H9 (cell line): ENCODE measurements at regions not wholly inside any gene's neighbourhood (a gene's known extent, or its start where the extent isn't known, plus 50 kb on each side); places are given as distances from the start of the nearest gene placed in this dataset.

Source experiments
- DNase-seq: peaks from one replicate; pipeline ENCODE4 v3.0.0-alpha.2; 2017
- H2AFZ ChIP-seq: one replicate; pipeline ENCODE4 v1.6.1; 2013; ENCODE audit warnings: mild to moderate bottlenecking, low read length, control low read depth, moderate library complexity
- H2AK5ac ChIP-seq: 2 replicates; pipeline ENCODE4 v1.6.1; 2013; ENCODE audit warnings: low read length, control low read depth, mixed read lengths; ENCODE audit not compliant: insufficient read length
- H2BK120ac ChIP-seq: one replicate; pipeline ENCODE4 v1.6.1; 2013; ENCODE audit warnings: low read depth, mild to moderate bottlenecking, low read length, control low read depth, inconsistent platforms; ENCODE audit not compliant: poor library complexity, severe bottlenecking
- H2BK12ac ChIP-seq: 2 replicates; pipeline ENCODE4 v1.6.1; 2013; ENCODE audit warnings: low read length, control low read depth, mixed read lengths, low read depth; ENCODE audit not compliant: insufficient read length
- H2BK15ac ChIP-seq: 2 replicates; pipeline ENCODE4 v1.6.1; 2013; ENCODE audit warnings: low read depth, low read length, control low read depth
- H2BK20ac ChIP-seq: one replicate; pipeline ENCODE4 v1.6.1; 2013; ENCODE audit warnings: low read depth, mild to moderate bottlenecking, low read length, control low read depth, inconsistent platforms; ENCODE audit not compliant: poor library complexity, severe bottlenecking
- H2BK5ac ChIP-seq: 2 replicates; pipeline ENCODE4 v1.6.1; 2013; ENCODE audit warnings: low read length, control low read depth, mixed read lengths; ENCODE audit not compliant: insufficient read length
- H3K14ac ChIP-seq: 2 replicates; pipeline ENCODE4 v1.6.1; 2013; ENCODE audit warnings: low read length, control low read depth; ENCODE audit not compliant: insufficient read depth
- H3K18ac ChIP-seq: 2 replicates; pipeline ENCODE4 v1.6.1; 2013; ENCODE audit warnings: low read depth, mild to moderate bottlenecking, mixed read lengths, low read length, control low read depth; ENCODE audit not compliant: insufficient read length
- H3K23ac ChIP-seq: 2 replicates; pipeline ENCODE4 v1.6.1; 2013; ENCODE audit warnings: low read length, control low read depth, mixed read lengths, low read depth; ENCODE audit not compliant: insufficient read length
- H3K23me2 ChIP-seq: 2 replicates; pipeline ENCODE4 v1.6.1; 2013; ENCODE audit warnings: low read depth, mild to moderate bottlenecking, mixed read lengths, low read length, control low read depth; ENCODE audit not compliant: insufficient read length, poor library complexity, severe bottlenecking
- H3K27ac ChIP-seq: 2 replicates; pipeline ENCODE4 v1.5.1; 2013; ENCODE audit warnings: low read length, control low read depth, mixed read lengths, low read depth; ENCODE audit not compliant: insufficient read length
- H3K27me3 ChIP-seq: 2 replicates; pipeline ENCODE4 v1.6.1; 2013; ENCODE audit warnings: low read length, control low read depth, inconsistent platforms; ENCODE audit not compliant: insufficient read depth
- H3K4ac ChIP-seq: 2 replicates; pipeline ENCODE4 v1.6.1; 2013; ENCODE audit warnings: low read depth, mild to moderate bottlenecking, control low read depth, inconsistent platforms, low read length, moderate library complexity
- H3K4me1 ChIP-seq: 2 replicates; pipeline ENCODE4 v1.6.1; 2013; ENCODE audit warnings: low read length, control low read depth, inconsistent platforms; ENCODE audit not compliant: insufficient read depth
- H3K4me2 ChIP-seq: 2 replicates; pipeline ENCODE4 v1.6.1; 2013; ENCODE audit warnings: low read length, control low read depth, mixed read lengths; ENCODE audit not compliant: insufficient read length, insufficient read depth
- H3K56ac ChIP-seq: 2 replicates; pipeline ENCODE4 v1.6.1; 2013; ENCODE audit warnings: low read depth, mild to moderate bottlenecking, mixed read lengths, low read length, control low read depth; ENCODE audit not compliant: insufficient read length
- H3K79me1 ChIP-seq: 2 replicates; pipeline ENCODE4 v1.6.1; 2013; ENCODE audit warnings: low read depth, mild to moderate bottlenecking, moderate library complexity, low read length, control low read depth, inconsistent platforms; ENCODE audit not compliant: insufficient read depth, poor library complexity, severe bottlenecking
- H3K79me2 ChIP-seq: 2 replicates; pipeline ENCODE4 v1.6.1; 2013; ENCODE audit warnings: low read length, control low read depth, inconsistent platforms; ENCODE audit not compliant: insufficient read depth
- H3K9ac ChIP-seq: 2 replicates; pipeline ENCODE4 v1.6.1; 2013; ENCODE audit warnings: low read length, control low read depth, mixed read lengths; ENCODE audit not compliant: insufficient read length; ENCODE audit errors: extremely low read depth
- H3K9me3 ChIP-seq: one replicate; pipeline ENCODE4 v1.6.1; 2013; ENCODE audit warnings: low read depth, low read length, inconsistent platforms; ENCODE audit not compliant: control insufficient read depth
- H3T11ph ChIP-seq: one replicate; pipeline ENCODE4 v1.6.1; 2013; ENCODE audit warnings: mild to moderate bottlenecking, low read length, control low read depth, inconsistent platforms
- H4K20me1 ChIP-seq: one replicate; pipeline ENCODE4 v1.6.1; 2013; ENCODE audit not compliant: control insufficient read depth, insufficient read length, insufficient read depth
- H4K5ac ChIP-seq: 2 replicates; pipeline ENCODE4 v1.6.1; 2013; ENCODE audit warnings: low read depth, mild to moderate bottlenecking, mixed read lengths, low read length, control low read depth; ENCODE audit not compliant: insufficient read length
- H4K8ac ChIP-seq: replicated peaks from 2 replicates; pipeline ENCODE4 v1.6.1; 2013; ENCODE audit warnings: low read length, control low read depth, mixed read lengths, low read depth; ENCODE audit not compliant: insufficient read length
- H4K91ac ChIP-seq: 2 replicates; pipeline ENCODE4 v1.6.1; 2013; ENCODE audit warnings: low read depth, mild to moderate bottlenecking, moderate library complexity, mixed read lengths, low read length, control low read depth; ENCODE audit not compliant: insufficient read length
- H3K27ac Mint-ChIP-seq, 3 experiments: 2 replicates in 2 of 3; 3 replicates in 1 of 3; pipeline ENCODE4 v1.8.0; 2020 to 2021; ENCODE audit warnings: mixed read lengths in 3 of 3, mild to moderate bottlenecking in 1 of 3, moderate library complexity in 1 of 3
- H3K27me3 Mint-ChIP-seq: 2 replicates; pipeline ENCODE4 v1.8.0; 2021; ENCODE audit warnings: low read depth, mild to moderate bottlenecking, moderate library complexity, mixed read lengths
- H3K36me3 Mint-ChIP-seq, 3 experiments: 2 replicates in 2 of 3; 3 replicates in 1 of 3; pipeline ENCODE4 v1.8.0; 2020 to 2021; ENCODE audit warnings: low read depth in 3 of 3, mixed read lengths in 3 of 3; ENCODE audit not compliant: insufficient read depth in 1 of 3
- H3K4me1 Mint-ChIP-seq, 2 experiments: 2 replicates each; pipeline ENCODE4 v1.8.0; 2020; ENCODE audit warnings: mixed read lengths in 2 of 2
- H3K4me3 Mint-ChIP-seq, 2 experiments: 2 replicates in 1 of 2; 3 replicates in 1 of 2; pipeline ENCODE4 v1.8.0; 2020 to 2021; ENCODE audit warnings: mild to moderate bottlenecking in 2 of 2, mixed read lengths in 2 of 2, moderate library complexity in 1 of 2
- H3K9me3 Mint-ChIP-seq, 2 experiments: 2 replicates in 1 of 2; 3 replicates in 1 of 2; pipeline ENCODE4 v1.8.0; 2020; ENCODE audit warnings: mild to moderate bottlenecking in 2 of 2, mixed read lengths in 2 of 2, moderate library complexity in 1 of 2
- WGBS: extraction: QIAGEN DNeasy Blood & Tissue Kit; methylation state at CpG from one replicate; pipeline ENCODE4 v1.1.7; 2013; ENCODE audit warnings: missing lambda C conversion rate, low lambda C conversion rate, mixed read lengths; ENCODE audit not compliant: insufficient read length; ENCODE audit errors: extremely low coverage; 5-methylcytosine and 5-hydroxymethylcytosine counted together
- TF ChIP-seq, protein P1 (sequence below): fragments of 200-600 bp; sonication (generic); conservative IDR thresholded peaks from 3 replicates; pipeline ENCODE4 v1.8.0; 2021; ENCODE audit warnings: antibody characterized with exemption, mild to moderate bottlenecking

DNA sequence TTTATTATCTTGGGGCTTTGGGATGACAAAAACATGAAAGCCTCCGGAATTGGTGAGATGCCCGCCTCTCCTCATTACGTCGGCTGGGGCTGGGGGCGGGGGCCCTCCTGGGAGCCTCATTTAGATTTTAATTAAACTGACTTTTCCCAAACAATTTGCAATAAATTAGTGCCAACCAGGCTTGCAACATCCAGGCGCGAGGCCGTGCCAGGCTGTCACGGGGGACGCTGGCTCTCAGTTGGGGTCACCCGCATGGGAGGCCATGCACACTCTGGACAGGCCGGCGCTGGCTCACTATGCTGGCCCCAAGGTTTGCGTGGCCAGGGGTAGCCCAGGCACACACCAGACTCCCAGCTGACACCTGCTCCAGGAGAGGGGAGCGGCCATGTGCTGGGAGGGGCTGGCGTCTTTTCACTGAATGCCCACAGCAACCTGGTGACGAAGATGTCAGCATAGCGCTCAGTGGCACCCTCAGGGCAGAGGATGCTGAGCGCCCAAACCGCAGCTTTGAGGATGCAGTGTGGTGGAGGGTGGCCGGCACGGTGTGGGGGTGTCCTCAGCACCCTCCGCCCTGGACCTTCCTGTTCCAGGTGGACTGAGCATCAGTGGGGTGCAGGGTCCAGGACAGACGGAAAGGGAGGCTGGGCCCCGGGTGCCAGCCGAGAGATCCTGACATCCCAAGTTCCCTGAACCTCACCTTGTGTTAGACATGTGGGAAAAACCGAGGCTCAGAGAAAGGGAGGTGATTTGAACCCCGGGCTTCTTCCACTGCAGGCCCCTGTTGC, 190.8 kb upstream of the C14orf180 start:
- no peak overlapping the region for H4K8ac ChIP-seq
- H2BK15ac ChIP-seq: no peak overlapping the region
- no peak overlapping the region for H2AK5ac ChIP-seq
- H2BK120ac ChIP-seq: no peak overlapping the region
- H3K23me2 ChIP-seq: no peaks in the 10 kb centered on the region
- H3K4me1 ChIP-seq: no peaks in the 10 kb centered on the region
- Mint-ChIP-seq H3K27ac (no peak overlapping the region), H3K27me3 (no peaks in the 10 kb centered on the region), H3K4me1 (peaks cover 11 to 29% of the 10 kb centered on the region in 2 experiments), H3K4me3 (no peak overlapping the region), H3K36me3 (no peaks in the 10 kb centered on the region), H3K9me3 (no peaks in the 10 kb centered on the region; a peak in 1 of 5 replicates)
- no peak overlapping the region for H2BK20ac ChIP-seq
- H2BK12ac ChIP-seq: no peak overlapping the region
- H3K27me3 ChIP-seq: no peaks in the 10 kb centered on the region
- no peaks in the 10 kb centered on the region for H3K79me1 ChIP-seq
- no peak overlapping the region for H3K18ac ChIP-seq
- H4K91ac ChIP-seq: no peak overlapping the region
- H4K20me1 ChIP-seq: no peaks in the 10 kb centered on the region
- no peak overlapping the region for H3T11ph ChIP-seq
- no peak overlapping the region for H3K27ac ChIP-seq
- no peak overlapping the region for H3K23ac ChIP-seq
- no peak overlapping the region for H3K4me2 ChIP-seq
- H3K56ac ChIP-seq: no peak overlapping the region
- H4K5ac ChIP-seq: no peak overlapping the region
- H3K79me2 ChIP-seq: no peaks in the 10 kb centered on the region
- H2AFZ ChIP-seq: no peak overlapping the region
- H2BK5ac ChIP-seq: no peak overlapping the region
- TF ChIP-seq, protein P1, sequence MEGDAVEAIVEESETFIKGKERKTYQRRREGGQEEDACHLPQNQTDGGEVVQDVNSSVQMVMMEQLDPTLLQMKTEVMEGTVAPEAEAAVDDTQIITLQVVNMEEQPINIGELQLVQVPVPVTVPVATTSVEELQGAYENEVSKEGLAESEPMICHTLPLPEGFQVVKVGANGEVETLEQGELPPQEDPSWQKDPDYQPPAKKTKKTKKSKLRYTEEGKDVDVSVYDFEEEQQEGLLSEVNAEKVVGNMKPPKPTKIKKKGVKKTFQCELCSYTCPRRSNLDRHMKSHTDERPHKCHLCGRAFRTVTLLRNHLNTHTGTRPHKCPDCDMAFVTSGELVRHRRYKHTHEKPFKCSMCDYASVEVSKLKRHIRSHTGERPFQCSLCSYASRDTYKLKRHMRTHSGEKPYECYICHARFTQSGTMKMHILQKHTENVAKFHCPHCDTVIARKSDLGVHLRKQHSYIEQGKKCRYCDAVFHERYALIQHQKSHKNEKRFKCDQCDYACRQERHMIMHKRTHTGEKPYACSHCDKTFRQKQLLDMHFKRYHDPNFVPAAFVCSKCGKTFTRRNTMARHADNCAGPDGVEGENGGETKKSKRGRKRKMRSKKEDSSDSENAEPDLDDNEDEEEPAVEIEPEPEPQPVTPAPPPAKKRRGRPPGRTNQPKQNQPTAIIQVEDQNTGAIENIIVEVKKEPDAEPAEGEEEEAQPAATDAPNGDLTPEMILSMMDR: no peak
- peak; percentile 14 for DNase-seq
- no peak overlapping the region for H3K4ac ChIP-seq
- no peak overlapping the region for H3K14ac ChIP-seq
- H3K9me3 ChIP-seq: no peaks in the 10 kb centered on the region
- WGBS: no CpG with 5 or more reads among the region's 28 CpGs
- no peak overlapping the region for H3K9ac ChIP-seq
